MCF 10A (cell line): ENCODE measurements at regions not wholly inside any gene's neighbourhood (a gene's known extent, or its start where the extent isn't known, plus 50 kb on each side); places are given as distances from the start of the nearest gene placed in this dataset.

Experiments
- BruUV-seq: library from RNA; stranded (reverse); fragments of 400-500 nt; replicated peaks from 2 replicates; lab custom pipeline; 2021; lab: Mats Ljungman, UMichigan
- CTCF ChIA-PET: fragments of 300-600 bp; sonication (Branson Sonifier 250); formaldehyde crosslinking; extraction: SDS; loops from one replicate; lab custom pipeline; 2021; ENCODE audit warnings: antibody characterized with exemption, inconsistent platforms; lab: Yijun Ruan, JAX
- POLR2A ChIA-PET: fragments of 300-600, 350-650 bp; sonication (Branson Sonifier 250); formaldehyde crosslinking; extraction: SDS; loops from one replicate; lab custom pipeline; 2020; ENCODE audit warnings: antibody characterized with exemption, inconsistent platforms; lab: Yijun Ruan, JAX
- DNase-seq: peaks from one replicate; pipeline ENCODE4 v3.0.0-alpha.2; 2018; ENCODE audit not compliant: unreplicated experiment
- H3K27ac Mint-ChIP-seq: one replicate; pipeline ENCODE4 v1.8.0; 2022; ENCODE audit warnings: mild to moderate bottlenecking, low read depth, mixed read lengths; ENCODE audit not compliant: unreplicated experiment
- H3K27me3 Mint-ChIP-seq: one replicate; pipeline ENCODE4 v1.8.0; 2022; ENCODE audit warnings: mixed read lengths; ENCODE audit not compliant: insufficient read depth, unreplicated experiment
- H3K36me3 Mint-ChIP-seq: one replicate; pipeline ENCODE4 v1.8.0; 2022; ENCODE audit warnings: mild to moderate bottlenecking, moderate library complexity, mixed read lengths; ENCODE audit not compliant: insufficient read depth, unreplicated experiment
- H3K4me1 Mint-ChIP-seq: one replicate; pipeline ENCODE4 v1.8.0; 2022; ENCODE audit warnings: mixed read lengths; ENCODE audit not compliant: insufficient read depth, unreplicated experiment
- H3K4me3 Mint-ChIP-seq: one replicate; pipeline ENCODE4 v1.8.0; 2022; ENCODE audit warnings: mild to moderate bottlenecking, moderate library complexity, mixed read lengths; ENCODE audit not compliant: unreplicated experiment
- H3K9me3 Mint-ChIP-seq: one replicate; pipeline ENCODE4 v1.8.0; 2022; ENCODE audit warnings: mixed read lengths; ENCODE audit not compliant: unreplicated experiment
- intact Hi-C: fragments of 100-400 bp; cut with micrococcal nuclease; formaldehyde crosslinking; loops from 2 replicates; pipeline ENCODE4 v1.14.1; 2022
- TF ChIP-seq, protein P1 (sequence below): fragments of 200-600 bp; IDR thresholded peaks from one replicate; pipeline ENCODE4 v1.8.0; 2022; ENCODE audit warnings: antibody characterized with exemption, mild to moderate bottlenecking; ENCODE audit not compliant: unreplicated experiment

DNA sequence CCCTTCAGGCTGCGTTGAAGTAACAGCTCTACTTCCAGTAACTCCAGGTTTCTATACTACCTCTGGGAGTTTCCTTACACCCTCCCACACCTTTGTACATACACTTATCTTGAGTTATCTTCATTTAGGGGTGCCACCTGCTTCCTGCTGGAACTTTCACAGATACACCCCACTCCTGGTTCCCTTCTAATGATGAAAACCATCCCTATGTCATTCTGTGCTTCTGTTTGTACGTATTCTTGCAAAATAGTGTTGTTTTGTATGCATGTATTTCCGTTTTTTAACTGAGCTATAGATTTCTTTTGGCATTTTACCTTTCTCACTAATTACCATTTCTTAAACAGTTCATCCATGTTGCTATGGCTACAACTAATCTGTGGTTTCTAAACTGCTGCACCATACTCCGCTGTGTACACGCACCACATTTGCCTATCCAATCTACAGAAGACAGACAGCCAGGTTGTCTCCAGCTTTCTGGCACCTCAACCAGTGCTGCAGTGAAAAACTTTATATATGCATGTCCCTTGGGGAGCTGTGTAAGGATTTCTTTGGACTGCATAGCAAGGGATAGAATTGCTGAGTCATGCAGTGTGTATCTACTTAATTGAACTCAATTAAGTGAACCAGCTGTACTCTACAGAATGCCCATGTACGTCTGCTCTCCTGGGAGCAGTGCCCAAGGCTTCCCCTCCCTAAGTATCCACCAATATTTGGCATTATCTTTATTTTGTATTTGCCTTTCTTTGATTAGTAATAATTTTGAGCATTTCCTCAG lies 61.4 kb upstream of the ST8SIA2 start:
- H3K36me3 Mint-ChIP-seq: no peaks in the 10 kb centered on the region
- no peaks in the 10 kb centered on the region for H3K4me1 Mint-ChIP-seq
- BruUV-seq: no TSS peak
- ChIA-PET CTCF (interaction anchor here (0.7 to 1.4 kb wide), 4 partner anchors 10 to 508 kb away, joined by 3 read pairs; no protein-coding TSS in a partner anchor), POLR2A (no interaction called here)
- H3K9me3 Mint-ChIP-seq: peaks cover 12% of the 10 kb centered on the region
- TF ChIP-seq, protein P1, sequence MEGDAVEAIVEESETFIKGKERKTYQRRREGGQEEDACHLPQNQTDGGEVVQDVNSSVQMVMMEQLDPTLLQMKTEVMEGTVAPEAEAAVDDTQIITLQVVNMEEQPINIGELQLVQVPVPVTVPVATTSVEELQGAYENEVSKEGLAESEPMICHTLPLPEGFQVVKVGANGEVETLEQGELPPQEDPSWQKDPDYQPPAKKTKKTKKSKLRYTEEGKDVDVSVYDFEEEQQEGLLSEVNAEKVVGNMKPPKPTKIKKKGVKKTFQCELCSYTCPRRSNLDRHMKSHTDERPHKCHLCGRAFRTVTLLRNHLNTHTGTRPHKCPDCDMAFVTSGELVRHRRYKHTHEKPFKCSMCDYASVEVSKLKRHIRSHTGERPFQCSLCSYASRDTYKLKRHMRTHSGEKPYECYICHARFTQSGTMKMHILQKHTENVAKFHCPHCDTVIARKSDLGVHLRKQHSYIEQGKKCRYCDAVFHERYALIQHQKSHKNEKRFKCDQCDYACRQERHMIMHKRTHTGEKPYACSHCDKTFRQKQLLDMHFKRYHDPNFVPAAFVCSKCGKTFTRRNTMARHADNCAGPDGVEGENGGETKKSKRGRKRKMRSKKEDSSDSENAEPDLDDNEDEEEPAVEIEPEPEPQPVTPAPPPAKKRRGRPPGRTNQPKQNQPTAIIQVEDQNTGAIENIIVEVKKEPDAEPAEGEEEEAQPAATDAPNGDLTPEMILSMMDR: no peak
- peaks cover 29% of the 10 kb centered on the region for H3K27me3 Mint-ChIP-seq
- intact Hi-C loops: loop anchor here (10.0 kb wide), 1 partner anchor 382 kb away; no protein-coding TSS in a partner anchor
- no peak for DNase-seq
- H3K4me3 Mint-ChIP-seq: no peak overlapping the region
- no peak overlapping the region for H3K27ac Mint-ChIP-seq

DNA sequence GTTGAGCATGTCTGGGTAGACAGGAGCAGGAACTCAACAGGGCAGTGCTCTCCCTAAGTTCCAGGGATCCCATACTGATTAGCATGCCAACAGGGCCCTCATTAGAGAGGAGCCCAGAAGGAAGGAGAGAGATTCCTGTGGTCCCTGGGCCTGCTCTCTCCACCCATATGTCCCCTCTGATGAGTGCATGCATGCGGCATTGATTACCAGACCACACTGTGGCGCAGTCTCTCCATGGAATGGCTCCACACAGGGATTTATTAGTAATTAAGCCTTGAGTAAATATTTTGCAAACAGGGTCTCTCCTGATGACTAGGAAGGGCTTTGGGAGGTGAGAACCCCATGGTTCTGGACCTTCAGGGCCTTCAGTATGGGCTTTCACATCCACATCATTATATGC lies 60.0 kb upstream of the ST8SIA2 start:
- Mint-ChIP-seq H3K4me3 (no peak overlapping the region), H3K36me3 (no peaks in the 10 kb centered on the region), H3K9me3 (peaks cover 12% of the 10 kb centered on the region), H3K4me1 (no peaks in the 10 kb centered on the region), H3K27ac (no peak overlapping the region), H3K27me3 (peaks cover 24% of the 10 kb centered on the region)
- intact Hi-C loops: loop anchor here (10.0 kb wide), 1 partner anchor 381 kb away; no protein-coding TSS in a partner anchor
- DNase-seq: no peak
- ChIA-PET CTCF (no interaction called here), POLR2A (no interaction called here)
- TF ChIP-seq, protein P1: no peak
- no TSS peak for BruUV-seq

DNA sequence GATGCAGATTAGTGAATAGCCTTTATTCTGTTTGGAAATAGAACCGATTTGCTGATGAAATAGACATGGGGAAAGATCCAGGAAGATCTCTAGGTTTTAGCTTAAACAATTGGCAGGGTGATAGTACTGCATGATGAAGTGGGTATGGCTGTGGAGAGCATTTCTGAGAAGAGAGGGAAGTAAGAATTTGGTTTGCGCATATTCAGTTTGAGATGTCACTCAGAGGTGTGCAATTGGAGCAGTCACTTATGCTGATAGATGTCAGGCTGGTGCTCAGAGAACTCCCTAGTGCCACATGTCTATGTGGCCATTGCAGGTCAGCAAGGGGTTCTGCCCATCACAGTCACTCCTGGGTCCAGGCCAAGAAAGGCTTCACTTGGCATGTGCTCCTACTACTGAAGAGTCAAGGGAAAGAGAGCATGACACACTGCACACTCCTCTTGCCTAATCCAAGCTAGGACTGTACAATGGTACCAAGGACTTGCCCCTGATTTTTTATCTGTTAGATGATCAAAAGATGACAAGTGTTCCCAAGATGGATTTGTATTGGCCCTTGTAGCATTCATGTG lies 57.2 kb upstream of the ST8SIA2 start:
- Mint-ChIP-seq H3K9me3 (peaks cover 11% of the 10 kb centered on the region), H3K27ac (no peak overlapping the region), H3K4me3 (no peak overlapping the region), H3K36me3 (no peaks in the 10 kb centered on the region), H3K4me1 (no peaks in the 10 kb centered on the region), H3K27me3 (peaks cover 24% of the 10 kb centered on the region)
- ChIA-PET POLR2A (interaction anchor here (0.6 kb wide), 1 partner anchor 35 kb away, joined by 3 read pairs; no protein-coding TSS in a partner anchor), CTCF (interaction anchor here (0.5 kb wide), 1 partner anchor 123 kb away, joined by 3 read pairs; no protein-coding TSS in a partner anchor)
- TF ChIP-seq, protein P1: no peak
- intact Hi-C loops: loop anchor here (10.0 kb wide), 1 partner anchor 378 kb away; no protein-coding TSS in a partner anchor
- no TSS peak for BruUV-seq
- DNase-seq: peak; percentile 11

GRCh38 chr15:92339361-92339760 lies 54.3 kb upstream of the ST8SIA2 start:
- Mint-ChIP-seq H3K4me3 (no peak overlapping the region), H3K4me1 (no peaks in the 10 kb centered on the region), H3K27me3 (peaks cover 43% of the 10 kb centered on the region), H3K9me3 (no peaks in the 10 kb centered on the region), H3K36me3 (no peaks in the 10 kb centered on the region), H3K27ac (no peak overlapping the region)
- intact Hi-C loops: loop anchor here (10.0 kb wide), 1 partner anchor 375 kb away; no protein-coding TSS in a partner anchor
- no peak for DNase-seq
- BruUV-seq: no TSS peak
- CTCF ChIA-PET: interaction anchor here (0.8 kb wide), 1 partner anchor 72 kb away, joined by 3 read pairs; no protein-coding TSS in a partner anchor
- POLR2A ChIA-PET: no interaction called here
- TF ChIP-seq, protein P1: no peak
